Adipocyte (in vitro differentiated cells): ENCODE measurements at regions not wholly inside any gene's neighbourhood (a gene's known extent, or its start where the extent isn't known, plus 50 kb on each side); places are given as distances from the start of the nearest gene placed in this dataset.

Experiments
- DNase-seq: peaks from one replicate; pipeline ENCODE4 v3.0.0-alpha.2; 2015; ENCODE audit warnings: low read depth
- H3K27me3 ChIP-seq: replicated peaks from 2 replicates; pipeline ENCODE4 v1.7.0; 2013; ENCODE audit warnings: mild to moderate bottlenecking, low read length, moderate library complexity; ENCODE audit not compliant: control insufficient read depth, insufficient read depth
- H3K36me3 ChIP-seq: 2 replicates; pipeline ENCODE4 v1.7.0; 2013; ENCODE audit warnings: low read length, mild to moderate bottlenecking, moderate library complexity; ENCODE audit not compliant: control insufficient read depth, insufficient read depth, severe bottlenecking
- H3K4me1 ChIP-seq: 2 replicates; pipeline ENCODE4 v1.7.0; 2013; ENCODE audit warnings: mild to moderate bottlenecking, low read length, moderate library complexity; ENCODE audit not compliant: control insufficient read depth, insufficient read depth
- H3K4me3 ChIP-seq: 2 replicates; pipeline ENCODE4 v1.7.0; 2013; ENCODE audit warnings: mild to moderate bottlenecking, low read length, moderate library complexity
- H3K9ac ChIP-seq: 2 replicates; pipeline ENCODE4 v1.7.0; 2013; ENCODE audit warnings: mild to moderate bottlenecking, low read length, moderate library complexity
- H3K9me3 ChIP-seq: 2 replicates; pipeline ENCODE4 v1.7.0; 2013; ENCODE audit warnings: mild to moderate bottlenecking, low read length, moderate library complexity; ENCODE audit not compliant: control insufficient read depth

DNA sequence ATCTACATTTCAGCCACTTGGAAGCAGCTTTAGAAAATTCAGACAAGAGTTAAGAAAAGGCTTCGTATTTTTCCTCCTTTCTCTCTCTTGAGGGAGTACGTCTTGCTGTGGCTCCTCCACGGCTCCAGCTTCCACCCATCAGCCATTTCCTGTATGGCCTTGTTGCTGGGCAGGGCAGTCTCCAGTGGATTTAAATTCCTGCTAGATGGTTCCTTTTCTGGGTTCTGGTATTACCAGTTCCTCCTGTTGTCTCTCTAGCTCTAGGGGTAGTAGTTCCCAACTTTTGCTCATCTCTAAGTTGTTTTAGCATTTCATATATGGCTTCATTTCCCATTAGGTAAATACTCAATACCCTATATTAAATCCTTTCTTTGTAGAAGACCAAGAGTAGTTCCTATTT is 1098.3 kb downstream of the ADGRL2 start:
- DNase-seq, result no peak
- Histone ChIP-seq H3K4me3 (no peak overlapping the region), H3K36me3 (no peaks in the 10 kb centered on the region), H3K9me3 (no peaks in the 10 kb centered on the region), H3K4me1 (no peaks in the 10 kb centered on the region), H3K9ac (no peak overlapping the region), H3K27me3 (no peaks in the 10 kb centered on the region)

DNA sequence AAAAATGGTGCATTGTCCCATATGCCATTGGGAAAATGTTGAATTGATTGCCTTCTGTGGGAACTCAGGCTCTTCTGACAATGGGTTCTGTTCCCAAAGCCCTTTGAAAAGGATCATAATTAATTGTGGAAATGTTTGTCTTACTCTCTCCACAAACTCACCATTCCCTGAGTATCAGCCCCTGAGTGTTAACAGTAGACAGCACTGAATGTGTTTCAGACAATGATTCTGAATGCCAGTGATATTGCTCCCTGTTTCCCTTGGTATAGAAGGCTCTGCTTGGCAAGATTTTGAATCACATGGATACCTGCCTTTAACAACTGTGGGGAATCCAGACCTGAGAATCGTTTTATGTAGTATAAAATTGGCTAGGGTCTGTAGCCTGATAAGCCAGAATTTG is 1096.8 kb downstream of the ADGRL2 start:
- no peak overlapping the region for H3K4me3 ChIP-seq
- H3K27me3 ChIP-seq, result no peaks in the 10 kb centered on the region
- no peaks in the 10 kb centered on the region for H3K4me1 ChIP-seq
- no peaks in the 10 kb centered on the region for H3K36me3 ChIP-seq
- H3K9ac ChIP-seq, result no peak overlapping the region
- no peaks in the 10 kb centered on the region for H3K9me3 ChIP-seq
- no peak for DNase-seq

- no peak for DNase-seq
- H3K9ac ChIP-seq, result no peak overlapping the region
- H3K4me1 ChIP-seq, result no peaks in the 10 kb centered on the region
- H3K9me3 ChIP-seq, result no peaks in the 10 kb centered on the region
- H3K4me3 ChIP-seq, result no peak overlapping the region
- H3K27me3 ChIP-seq, result no peaks in the 10 kb centered on the region
- H3K36me3 ChIP-seq, result no peaks in the 10 kb centered on the region
These were observed 1095.3 kb downstream of the ADGRL2 start for GRCh38 chr1:82896036-82896435.

GRCh38 chr1:82894635-82895034 is 1093.9 kb downstream of the ADGRL2 start:
- DNase-seq, result no peak

DNA sequence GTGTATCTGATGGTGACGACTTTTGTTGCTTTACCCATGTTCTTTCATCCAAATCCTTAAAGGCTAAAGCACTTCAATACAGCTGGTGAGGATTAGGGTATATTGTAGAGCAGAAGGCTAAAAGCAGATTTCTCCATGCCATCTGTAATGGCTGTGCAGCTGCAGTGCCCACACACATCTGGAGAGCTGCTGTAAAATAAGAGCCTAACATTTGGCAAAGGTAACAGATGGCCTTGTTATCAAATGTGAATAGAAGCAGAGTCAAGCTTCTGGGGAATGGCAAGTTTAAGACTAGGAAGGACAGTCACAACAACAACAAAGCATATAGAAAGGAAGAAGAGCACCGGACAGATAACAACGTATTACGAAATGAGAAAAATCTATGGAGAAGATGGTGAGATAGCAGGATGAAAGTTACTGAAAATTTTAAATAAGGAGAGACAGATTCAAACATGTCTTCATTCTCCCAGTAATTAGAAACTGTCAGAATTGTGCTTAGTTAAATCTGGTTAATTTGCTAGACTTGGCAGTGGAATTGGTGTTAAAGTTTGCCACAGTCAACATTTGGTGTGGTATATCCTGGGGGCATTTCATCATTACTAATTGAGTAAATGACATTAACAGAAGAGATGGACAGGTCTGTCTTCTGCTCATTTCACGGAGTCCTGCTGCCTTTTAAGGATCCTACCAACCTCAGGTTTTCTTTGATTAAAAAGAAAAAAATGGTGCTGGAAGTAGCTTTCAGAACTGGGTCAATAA is 1093.2 kb downstream of the ADGRL2 start:
- Histone ChIP-seq H3K4me1 (no peaks in the 10 kb centered on the region), H3K4me3 (no peak overlapping the region), H3K9me3 (no peaks in the 10 kb centered on the region), H3K27me3 (no peaks in the 10 kb centered on the region), H3K9ac (no peak overlapping the region), H3K36me3 (no peaks in the 10 kb centered on the region)
- no peak for DNase-seq

More at GRCh38 chr1:82894635-82895034, 1093.9 kb downstream of the ADGRL2 start:
- no peak overlapping the region for H3K4me3 ChIP-seq
- H3K27me3 ChIP-seq, result no peaks in the 10 kb centered on the region
- H3K36me3 ChIP-seq, result no peaks in the 10 kb centered on the region
- H3K9ac ChIP-seq, result no peak overlapping the region
- no peaks in the 10 kb centered on the region for H3K9me3 ChIP-seq
- no peaks in the 10 kb centered on the region for H3K4me1 ChIP-seq

- Histone ChIP-seq H3K4me1 (no peaks in the 10 kb centered on the region), H3K9me3 (no peaks in the 10 kb centered on the region), H3K9ac (no peak overlapping the region), H3K27me3 (no peaks in the 10 kb centered on the region), H3K4me3 (no peak overlapping the region), H3K36me3 (no peaks in the 10 kb centered on the region)
- no peak for DNase-seq
These were observed 1079.8 kb downstream of the ADGRL2 start for GRCh38 chr1:82880506-82880905.

DNA sequence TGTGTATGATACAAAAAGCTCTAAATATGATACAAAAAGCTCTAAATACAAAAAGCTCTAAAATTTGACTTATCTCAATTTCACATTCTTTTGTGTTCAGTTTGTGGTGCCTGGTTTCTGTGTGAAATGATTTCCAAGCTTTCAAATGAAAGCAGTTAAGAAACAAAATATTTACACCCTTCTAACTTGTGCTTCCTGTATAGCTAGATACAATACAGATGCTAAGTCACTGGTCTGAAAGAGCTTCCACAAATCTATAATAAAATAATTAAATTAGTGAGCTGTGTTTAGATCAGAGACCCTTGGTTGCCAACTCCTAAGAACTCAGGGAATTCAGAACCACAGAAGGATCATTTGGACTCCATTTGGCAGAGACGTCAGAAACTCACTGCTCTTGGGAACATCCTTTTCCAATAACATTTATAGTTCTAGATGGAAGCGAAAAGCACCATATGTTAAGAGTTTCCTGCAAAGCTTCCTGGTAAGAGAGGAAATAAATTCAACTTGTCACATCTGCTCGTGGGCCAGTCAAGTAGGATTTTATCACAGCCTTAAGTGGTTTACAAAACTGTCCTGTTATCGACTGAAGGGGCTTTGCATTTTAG is 1079.1 kb downstream of the ADGRL2 start:
- no peak for DNase-seq
- Histone ChIP-seq H3K36me3 (no peaks in the 10 kb centered on the region), H3K27me3 (no peaks in the 10 kb centered on the region), H3K9me3 (no peaks in the 10 kb centered on the region), H3K9ac (no peak overlapping the region), H3K4me3 (no peak overlapping the region), H3K4me1 (no peaks in the 10 kb centered on the region)

GRCh38 chr1:82875170-82875569 is 1074.4 kb downstream of the ADGRL2 start:
- no peaks in the 10 kb centered on the region for H3K36me3 ChIP-seq
- DNase-seq, result no peak
- no peaks in the 10 kb centered on the region for H3K9me3 ChIP-seq
- no peaks in the 10 kb centered on the region for H3K27me3 ChIP-seq
- H3K4me3 ChIP-seq, result no peak overlapping the region
- H3K4me1 ChIP-seq, result no peaks in the 10 kb centered on the region
- H3K9ac ChIP-seq, result no peak overlapping the region

DNA sequence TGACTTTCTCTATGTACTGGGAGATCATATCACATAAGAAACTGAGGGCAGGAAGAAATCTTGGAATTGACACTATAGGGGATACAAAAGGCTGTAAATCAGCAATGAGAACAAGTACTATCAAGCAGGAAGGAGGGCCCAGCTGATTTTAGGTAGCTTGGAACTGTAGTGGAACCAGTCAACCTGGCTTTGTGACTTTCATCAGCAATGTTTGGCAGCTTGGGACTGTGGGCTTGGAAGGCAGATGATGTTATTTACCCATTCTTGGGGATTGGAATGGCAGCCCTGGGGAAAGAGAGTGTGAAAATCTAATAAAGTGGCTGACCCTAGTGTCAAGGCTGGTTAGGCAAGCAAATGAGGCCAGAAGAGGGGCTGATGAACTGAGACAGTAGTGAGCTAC is 1073.3 kb downstream of the ADGRL2 start:
- Histone ChIP-seq H3K36me3 (no peaks in the 10 kb centered on the region), H3K27me3 (no peaks in the 10 kb centered on the region), H3K4me3 (no peak overlapping the region), H3K9ac (no peak overlapping the region), H3K9me3 (no peaks in the 10 kb centered on the region), H3K4me1 (no peaks in the 10 kb centered on the region)
- no peak for DNase-seq

- Histone ChIP-seq H3K9me3 (no peaks in the 10 kb centered on the region), H3K9ac (no peak overlapping the region), H3K36me3 (no peaks in the 10 kb centered on the region), H3K4me3 (no peak overlapping the region), H3K4me1 (no peaks in the 10 kb centered on the region), H3K27me3 (no peaks in the 10 kb centered on the region)
- no peak for DNase-seq
These were observed 1069.6 kb downstream of the ADGRL2 start for GRCh38 chr1:82870332-82870731.

GRCh38 chr1:82867781-82868180 is 1067.0 kb downstream of the ADGRL2 start:
- H3K9ac ChIP-seq, result no peak overlapping the region
- no peaks in the 10 kb centered on the region for H3K9me3 ChIP-seq
- no peaks in the 10 kb centered on the region for H3K36me3 ChIP-seq
- no peaks in the 10 kb centered on the region for H3K4me1 ChIP-seq
- no peak overlapping the region for H3K4me3 ChIP-seq
- DNase-seq, result peak; percentile 2
- H3K27me3 ChIP-seq, result no peaks in the 10 kb centered on the region

DNA sequence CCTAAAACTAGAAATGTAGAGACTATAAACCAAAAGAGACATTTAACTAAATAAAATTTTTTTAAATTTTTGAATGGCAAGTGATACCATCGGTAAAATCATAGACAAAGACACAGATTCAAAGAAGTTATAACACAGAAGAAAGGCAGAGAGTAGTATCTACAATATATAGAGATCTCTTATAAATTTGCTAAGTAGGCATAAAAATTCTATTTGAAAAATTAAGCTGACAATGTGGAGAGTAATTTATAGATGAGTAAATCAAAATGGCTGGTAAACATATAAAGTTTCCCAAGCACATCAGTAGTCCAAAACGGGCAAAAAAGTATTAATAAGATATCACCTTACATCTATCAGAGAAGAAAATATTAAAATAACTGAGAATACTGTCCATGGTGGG is 1061.0 kb downstream of the ADGRL2 start:
- H3K27me3 ChIP-seq, result no peaks in the 10 kb centered on the region
- H3K36me3 ChIP-seq, result no peaks in the 10 kb centered on the region
- peaks cover 7% of the 10 kb centered on the region for H3K4me1 ChIP-seq
- no peak overlapping the region for H3K9ac ChIP-seq
- DNase-seq, result no peak
- H3K9me3 ChIP-seq, result no peaks in the 10 kb centered on the region
- no peak overlapping the region for H3K4me3 ChIP-seq
